OCI-LY7 (cell line): ENCODE measurements at regions not wholly inside any gene's neighbourhood (a gene's known extent, or its start where the extent isn't known, plus 50 kb on each side); places are given as distances from the start of the nearest gene placed in this dataset.

Source experiments
- BruUV-seq: library from RNA; stranded (reverse); fragments of 400-500 nt; replicated peaks from 2 replicates; lab custom pipeline; 2021; lab: Mats Ljungman, UMichigan
- CTCF ChIA-PET: fragments of 300-600 bp; sonication (Branson Sonifier 250); formaldehyde crosslinking; loops from one replicate; lab custom pipeline; 2022; ENCODE audit warnings: antibody characterized with exemption; ENCODE audit not compliant: unreplicated experiment; lab: Charles Lee
- POLR2A ChIA-PET: fragments of 300-600 bp; sonication (Branson Sonifier 250); formaldehyde crosslinking; loops from one replicate; lab custom pipeline; 2022; ENCODE audit warnings: antibody characterized with exemption; lab: Charles Lee
- DNase-seq: peaks from one replicate; pipeline ENCODE4 v3.0.0-alpha.2; 2015; ENCODE audit warnings: low spot score
- H2AFZ ChIP-seq: fragments of 200-600 bp; sonication (generic), shearing (Covaris generic); 2 replicates; pipeline ENCODE4 v1.6.1; 2014; ENCODE audit warnings: mild to moderate bottlenecking, antibody characterized with exemption, low read length, moderate library complexity
- H3K27ac ChIP-seq: fragments of 200-600 bp; sonication (generic); 2 replicates; pipeline ENCODE4 v1.5.1; 2014; ENCODE audit warnings: mixed run types, low read depth, mild to moderate bottlenecking, moderate library complexity, low read length, inconsistent platforms; ENCODE audit not compliant: poor library complexity, severe bottlenecking
- H3K36me3 ChIP-seq: fragments of 200-600 bp; sonication (generic); 2 replicates; pipeline ENCODE4 v1.6.1; 2014; ENCODE audit warnings: mild to moderate bottlenecking, antibody characterized with exemption, low read length, moderate library complexity, mixed read lengths; ENCODE audit not compliant: insufficient read depth
- H3K4me1 ChIP-seq: fragments of 200-600 bp; sonication (generic); 2 replicates; pipeline ENCODE4 v1.5.1; 2014; ENCODE audit warnings: mild to moderate bottlenecking, low read length; ENCODE audit not compliant: insufficient read depth, poor library complexity, severe bottlenecking
- H3K4me2 ChIP-seq: fragments of 200-600 bp; sonication (generic); 2 replicates; pipeline ENCODE4 v1.6.1; 2014; ENCODE audit warnings: mild to moderate bottlenecking, low read length
- H3K4me3 ChIP-seq: fragments of 200-600 bp; sonication (generic); 2 replicates; pipeline ENCODE4 v1.5.1; 2014; ENCODE audit warnings: mild to moderate bottlenecking, low read depth, low read length; ENCODE audit not compliant: poor library complexity, severe bottlenecking
- H3K79me2 ChIP-seq: fragments of 200-600 bp; sonication (generic); 2 replicates; pipeline ENCODE4 v1.6.1; 2016; ENCODE audit warnings: low read depth, mild to moderate bottlenecking, low read length, moderate library complexity, mixed read lengths; ENCODE audit not compliant: insufficient read depth
- H3K9me2 ChIP-seq: fragments of 200-600 bp; sonication (generic); 2 replicates; pipeline ENCODE4 v1.6.1; 2016; ENCODE audit warnings: mild to moderate bottlenecking, low read length, mixed read lengths; ENCODE audit not compliant: insufficient read depth
- H3K9me3 ChIP-seq: fragments of 200-600 bp; sonication (generic); 2 replicates; pipeline ENCODE4 v1.6.1; 2014; ENCODE audit warnings: mild to moderate bottlenecking, mixed run types, low read length, mixed read lengths
- H4K20me1 ChIP-seq: fragments of 200-600 bp; sonication (generic); 2 replicates; pipeline ENCODE4 v1.6.1; 2014; ENCODE audit warnings: mild to moderate bottlenecking, antibody characterized with exemption, low read length, moderate library complexity, mixed read lengths; ENCODE audit not compliant: insufficient read depth
- EZH2phosphoT487 ChIP-seq: fragments of 200-600 bp; sonication (generic); IDR thresholded peaks from 2 replicates; pipeline ENCODE4 v1.6.1; 2018; ENCODE audit warnings: low read depth, borderline replicate concordance, mild to moderate bottlenecking, mixed run types, antibody characterized with exemption, low read length, moderate library complexity, mixed read lengths
- intact Hi-C: fragments of 100-400 bp; cut with micrococcal nuclease; formaldehyde crosslinking; loops from one replicate; pipeline ENCODE4 v1.10.0; 2022; ENCODE audit not compliant: unreplicated experiment
- TF ChIP-seq, protein P1 (sequence below): fragments of 200-600 bp; sonication (generic); conservative IDR thresholded peaks from 2 replicates; pipeline ENCODE4 v1.5.1; 2014; ENCODE audit warnings: mild to moderate bottlenecking, antibody characterized with exemption, low read length, moderate library complexity, mixed read lengths

DNA sequence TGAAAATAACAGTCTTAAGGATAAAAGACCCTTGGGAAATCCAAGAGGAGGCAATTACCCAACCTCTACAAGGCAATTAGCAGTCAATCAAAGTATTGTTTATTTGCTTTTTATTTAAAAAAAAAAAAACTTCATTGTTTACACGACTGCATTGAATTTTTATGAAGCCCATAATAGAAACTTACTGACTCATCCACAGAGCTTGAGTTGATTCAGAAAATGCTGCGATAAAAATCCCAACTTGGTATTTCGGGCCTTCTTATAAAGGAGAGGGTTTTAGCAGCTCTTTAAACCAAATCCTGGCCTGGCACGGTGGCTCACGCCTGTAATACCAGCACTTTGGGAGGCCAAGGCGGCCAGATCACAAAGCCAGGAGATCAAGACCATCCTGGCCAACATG is 69.2 kb upstream of the PALS2 start:
- H3K4me3 ChIP-seq: no peak overlapping the region
- intact Hi-C loops: no loop called here
- H3K36me3 ChIP-seq: no peaks in the 10 kb centered on the region
- H2AFZ ChIP-seq: no peak overlapping the region
- TF ChIP-seq, protein P1, sequence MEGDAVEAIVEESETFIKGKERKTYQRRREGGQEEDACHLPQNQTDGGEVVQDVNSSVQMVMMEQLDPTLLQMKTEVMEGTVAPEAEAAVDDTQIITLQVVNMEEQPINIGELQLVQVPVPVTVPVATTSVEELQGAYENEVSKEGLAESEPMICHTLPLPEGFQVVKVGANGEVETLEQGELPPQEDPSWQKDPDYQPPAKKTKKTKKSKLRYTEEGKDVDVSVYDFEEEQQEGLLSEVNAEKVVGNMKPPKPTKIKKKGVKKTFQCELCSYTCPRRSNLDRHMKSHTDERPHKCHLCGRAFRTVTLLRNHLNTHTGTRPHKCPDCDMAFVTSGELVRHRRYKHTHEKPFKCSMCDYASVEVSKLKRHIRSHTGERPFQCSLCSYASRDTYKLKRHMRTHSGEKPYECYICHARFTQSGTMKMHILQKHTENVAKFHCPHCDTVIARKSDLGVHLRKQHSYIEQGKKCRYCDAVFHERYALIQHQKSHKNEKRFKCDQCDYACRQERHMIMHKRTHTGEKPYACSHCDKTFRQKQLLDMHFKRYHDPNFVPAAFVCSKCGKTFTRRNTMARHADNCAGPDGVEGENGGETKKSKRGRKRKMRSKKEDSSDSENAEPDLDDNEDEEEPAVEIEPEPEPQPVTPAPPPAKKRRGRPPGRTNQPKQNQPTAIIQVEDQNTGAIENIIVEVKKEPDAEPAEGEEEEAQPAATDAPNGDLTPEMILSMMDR: no peak
- TF ChIP-seq EZH2phosphoT487: no peak
- H3K4me1 ChIP-seq: no peaks in the 10 kb centered on the region
- CTCF ChIA-PET: no interaction called here
- no TSS peak for BruUV-seq
- no peak overlapping the region for H3K4me2 ChIP-seq
- H3K79me2 ChIP-seq: no peaks in the 10 kb centered on the region
- POLR2A ChIA-PET: interaction anchor here (0.6 to 1.5 kb wide), 3 partner anchors 9 to 574 kb away, joined by 4 to 5 read pairs (median 4); no protein-coding TSS in a partner anchor
- H3K9me2 ChIP-seq: no peaks in the 10 kb centered on the region
- H4K20me1 ChIP-seq: no peaks in the 10 kb centered on the region
- H3K27ac ChIP-seq: no peak overlapping the region
- DNase-seq: no peak
- H3K9me3 ChIP-seq: no peaks in the 10 kb centered on the region

DNA sequence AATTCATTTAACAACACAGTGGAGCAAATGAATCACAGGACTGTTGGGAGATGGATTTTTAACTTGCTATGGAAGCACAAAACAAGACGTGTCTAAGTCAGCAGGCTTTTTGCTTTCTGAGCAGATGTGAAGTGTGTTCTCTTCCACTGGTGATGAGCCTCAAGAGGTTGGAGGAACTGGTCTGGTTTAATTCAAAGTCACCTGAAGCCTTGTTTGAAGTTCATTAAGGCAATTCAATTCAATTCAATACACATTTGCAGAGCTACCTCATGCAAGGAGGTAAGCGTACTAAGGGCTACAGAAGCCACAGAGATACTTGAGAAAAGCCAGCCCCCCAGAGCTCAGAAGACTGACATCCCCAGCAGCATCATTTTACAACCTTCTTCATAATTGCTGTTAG is 68.4 kb upstream of the PALS2 start:
- BruUV-seq: no TSS peak
- CTCF ChIA-PET: no interaction called here

DNA sequence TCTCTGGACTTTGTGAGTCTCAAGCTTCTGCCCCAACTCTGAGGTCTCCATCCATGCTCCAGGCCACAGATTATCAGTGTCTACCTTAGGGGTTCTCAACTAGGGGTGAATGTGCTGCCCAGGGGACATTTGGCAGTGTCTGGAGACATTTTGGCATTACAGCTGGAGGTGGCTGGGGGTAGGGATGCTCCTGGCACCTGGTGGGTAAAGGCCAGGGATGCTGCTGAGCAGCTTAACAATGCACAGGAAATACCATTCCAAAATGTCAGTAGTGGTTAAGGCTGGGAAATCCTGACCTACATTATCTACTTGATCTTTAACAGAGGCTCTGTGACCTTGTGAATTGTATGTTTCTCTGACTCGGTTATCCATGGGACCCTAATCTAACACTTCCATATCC is 67.3 kb upstream of the PALS2 start:
- H3K9me2 ChIP-seq: no peaks in the 10 kb centered on the region
- ChIA-PET POLR2A (interaction anchor here (0.7 kb wide), 1 partner anchor 128 kb away, joined by 3 read pairs; no protein-coding TSS in a partner anchor), CTCF (no interaction called here)
- H3K36me3 ChIP-seq: no peaks in the 10 kb centered on the region
- intact Hi-C loops: no loop called here
- H3K79me2 ChIP-seq: no peaks in the 10 kb centered on the region
- H3K9me3 ChIP-seq: no peaks in the 10 kb centered on the region
- no peak overlapping the region for H3K27ac ChIP-seq
- no peak for DNase-seq
- H3K4me3 ChIP-seq: no peak overlapping the region
- no peaks in the 10 kb centered on the region for H3K4me1 ChIP-seq
- TF ChIP-seq, protein P1: no peak
- no peak for TF ChIP-seq EZH2phosphoT487
- no peak overlapping the region for H3K4me2 ChIP-seq
- no peak overlapping the region for H2AFZ ChIP-seq
- no peaks in the 10 kb centered on the region for H4K20me1 ChIP-seq
- no TSS peak for BruUV-seq

More for the DNA sequence above, 68.4 kb upstream of the PALS2 start:
- H3K4me1 ChIP-seq: no peaks in the 10 kb centered on the region
- no peak overlapping the region for H2AFZ ChIP-seq
- H3K9me2 ChIP-seq: no peaks in the 10 kb centered on the region
- intact Hi-C loops: no loop called here
- no peaks in the 10 kb centered on the region for H3K9me3 ChIP-seq
- TF ChIP-seq, protein P1: no peak
- no peak for TF ChIP-seq EZH2phosphoT487
- no peak overlapping the region for H3K4me3 ChIP-seq
- H3K36me3 ChIP-seq: no peaks in the 10 kb centered on the region
- no peaks in the 10 kb centered on the region for H3K79me2 ChIP-seq
- H4K20me1 ChIP-seq: no peaks in the 10 kb centered on the region
- H3K27ac ChIP-seq: no peak overlapping the region
- POLR2A ChIA-PET: interaction anchor here (0.6 kb wide), 1 partner anchor 350 kb away, joined by 3 read pairs; no protein-coding TSS in a partner anchor
- no peak for DNase-seq
- no peak overlapping the region for H3K4me2 ChIP-seq
